Keratinocyte (primary cell): ENCODE measurements at regions not wholly inside any gene's neighbourhood (a gene's known extent, or its start where the extent isn't known, plus 50 kb on each side); places are given as distances from the start of the nearest gene placed in this dataset.

Experiments
- CTCF ChIP-seq, 3 experiments: IDR thresholded peaks in 1 of 3; conservative IDR thresholded peaks in 1 of 3; optimal IDR thresholded peaks in 1 of 3; 2 replicates in 2 of 3; 3 replicates in 1 of 3; pipeline versions ENCODE3 to v1.5.1; 2011; ENCODE audit warnings: low read length in 3 of 3, mild to moderate bottlenecking in 3 of 3, moderate library complexity in 2 of 3, control low read depth in 1 of 3, inconsistent platforms in 1 of 3; ENCODE audit not compliant: insufficient read depth in 2 of 3; ENCODE audit errors: extremely low read depth in 1 of 3
- EZH2 ChIP-seq: IDR thresholded peaks from one replicate; pipeline ENCODE4 v1.6.1; 2012; ENCODE audit warnings: inconsistent platforms, mild to moderate bottlenecking, low read length, moderate library complexity

DNA sequence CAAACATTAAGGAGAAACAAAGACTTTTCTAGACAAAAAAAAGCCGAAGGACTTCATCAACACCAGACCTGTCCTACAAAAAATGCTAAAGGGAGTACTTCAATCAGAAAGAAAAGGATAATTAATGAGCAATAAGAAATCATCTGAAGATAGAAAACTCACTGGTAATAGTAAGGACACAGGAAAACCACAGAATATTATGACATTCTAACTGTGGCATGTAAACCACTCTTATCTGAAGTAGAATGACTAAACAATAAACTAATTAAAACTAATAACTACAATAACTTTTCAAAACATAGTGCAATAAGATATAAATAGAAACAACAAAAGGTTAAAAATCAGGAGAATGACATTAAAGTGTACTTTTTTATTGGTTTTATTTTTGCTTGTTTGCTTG lies 584.5 kb upstream of the CCDC54 start:
- no peak for TF ChIP-seq CTCF (optimal IDR thresholded peaks at IDR 0.05 in 1 of 3, IDR thresholded peaks at IDR 0.05 in 1 of 3, conservative IDR thresholded peaks at IDR 0.05 in 1 of 3; ENCODE audit: extremely low read depth in 1 of 3, insufficient read depth in 2 of 3, low read length in 3 of 3)
- TF ChIP-seq EZH2: no peak
